GM18502 (cell line): ENCODE measurements at regions not wholly inside any gene's neighbourhood (a gene's known extent, or its start where the extent isn't known, plus 50 kb on each side); places are given as distances from the start of the nearest gene placed in this dataset.

Source experiments
- ATAC-seq: cut with Tn5 transposase; IDR thresholded peaks from one replicate; pipeline ENCODE4 v1.9.1; 2021; ENCODE audit warnings: mild to moderate bottlenecking; ENCODE audit not compliant: unreplicated experiment, poor library complexity

DNA sequence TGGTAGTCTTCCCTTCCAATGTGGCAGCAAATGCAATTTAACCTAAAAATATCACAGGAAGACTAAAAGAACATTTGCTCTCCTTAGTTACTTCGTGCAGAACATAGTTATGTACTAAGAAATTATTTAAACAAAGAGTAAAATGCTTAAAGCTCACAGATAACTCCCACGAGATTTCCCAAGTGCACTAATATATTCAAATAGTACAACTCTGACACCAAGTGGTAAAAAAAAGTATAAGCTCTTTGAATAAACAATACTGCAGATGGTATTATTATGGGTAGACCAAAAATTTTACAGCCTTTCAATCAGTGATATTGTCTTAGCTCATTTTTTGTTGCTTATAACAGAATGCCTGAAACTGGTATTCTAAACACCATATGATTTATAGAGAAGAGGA, 52.8 kb upstream of the FILIP1 start:
- ATAC-seq: peak; percentile 53

DNA sequence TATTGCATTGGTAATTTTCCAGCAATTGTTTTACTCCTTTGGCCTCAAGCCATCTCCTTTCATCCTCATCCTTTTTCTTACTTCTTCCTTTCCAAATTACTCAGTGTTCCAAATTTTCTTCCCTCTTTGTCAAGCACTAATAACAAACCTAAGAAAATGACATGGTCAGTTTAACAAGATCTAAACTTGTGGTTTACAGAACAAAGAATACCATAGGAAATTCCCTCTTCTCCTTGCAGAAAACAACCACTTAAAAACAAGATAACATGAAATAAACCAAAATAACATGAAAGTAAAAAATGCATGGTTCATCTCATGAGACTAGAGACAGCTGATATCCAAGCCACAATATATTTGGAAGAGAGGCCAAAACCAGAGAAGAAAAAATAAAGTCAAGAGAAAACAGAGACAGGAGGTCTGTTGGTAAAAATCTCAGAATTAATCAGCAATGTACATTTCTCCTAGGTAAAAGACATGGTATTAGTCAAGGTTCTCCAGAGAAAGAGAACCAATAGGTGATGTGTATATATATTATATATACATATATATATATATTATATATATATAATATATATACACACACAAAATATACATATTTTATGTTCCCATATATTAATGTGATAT, 51.0 kb upstream of the SENP6 start:
- ATAC-seq: peak; percentile 61

DNA sequence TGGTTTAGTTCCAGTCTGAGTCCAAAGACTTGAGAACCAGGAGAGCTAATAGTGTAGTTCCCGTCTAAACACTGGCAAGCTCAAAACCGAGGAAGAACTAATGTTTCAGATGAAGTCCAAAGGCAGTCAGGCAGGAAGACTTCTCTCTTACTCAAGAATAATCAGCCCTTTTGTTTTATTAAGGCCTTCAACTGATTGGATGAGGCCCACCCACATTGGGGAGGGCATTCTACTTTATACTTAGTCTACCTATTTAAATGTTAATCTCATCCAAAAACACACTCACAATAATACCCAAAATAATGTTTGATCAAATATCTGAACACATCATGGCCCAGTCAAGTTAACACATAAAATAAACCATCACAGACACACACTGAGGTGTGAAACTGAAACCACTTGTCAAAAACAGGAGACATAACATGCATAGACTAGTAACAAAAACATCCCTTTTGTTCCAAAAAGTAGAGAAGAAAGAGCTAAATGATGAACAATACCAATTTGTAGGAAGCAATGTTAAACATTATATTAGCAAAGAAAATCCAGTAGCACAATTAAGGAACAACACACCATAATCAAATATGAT, 50.2 kb upstream of the SENP6 start:
- ATAC-seq: peak; percentile 57
